WERI-Rb-1 (cell line): ENCODE measurements at regions not wholly inside any gene's neighbourhood (a gene's known extent, or its start where the extent isn't known, plus 50 kb on each side); places are given as distances from the start of the nearest gene placed in this dataset.

ENCODE experiments used
- DNase-seq: peaks from one replicate; pipeline ENCODE4 v3.0.0-alpha.2; 2020
- H3K27ac ChIP-seq: fragments of 250-450 bp; sonication (Bioruptor Pico); 2 replicates; pipeline ENCODE4 v1.5.1; 2020; ENCODE audit warnings: mild to moderate bottlenecking, moderate library complexity
- H3K27me3 ChIP-seq: fragments of 250-450 bp; sonication (Bioruptor Pico); 2 replicates; pipeline ENCODE4 v1.5.1; 2021; ENCODE audit warnings: mild to moderate bottlenecking, low read depth, moderate library complexity; ENCODE audit not compliant: insufficient read depth, severe bottlenecking
- H3K36me3 ChIP-seq: fragments of 250-450 bp; sonication (Bioruptor Pico); 2 replicates; pipeline ENCODE4 v1.5.1; 2020; ENCODE audit warnings: mild to moderate bottlenecking, moderate library complexity
- H3K4me3 ChIP-seq: 2 replicates; pipeline ENCODE4 v1.5.1; 2011; ENCODE audit warnings: low read depth, mild to moderate bottlenecking, control low read depth, low read length
- H3K9me3 ChIP-seq: fragments of 250-450 bp; sonication (Bioruptor Pico); 2 replicates; pipeline ENCODE4 v1.5.1; 2021; ENCODE audit warnings: mild to moderate bottlenecking, moderate library complexity; ENCODE audit not compliant: severe bottlenecking
- TF ChIP-seq, protein P1 (sequence below): IDR thresholded peaks from 2 replicates; pipeline ENCODE4 v1.5.1; 2011; ENCODE audit warnings: low read depth, mild to moderate bottlenecking, control low read depth, inconsistent platforms, low read length

GRCh38 chr9:32716425-32716824 is 66.9 kb upstream of the TMEM215 start:
- no peak overlapping the region for H3K27ac ChIP-seq
- no peak overlapping the region for H3K4me3 ChIP-seq
- peaks cover 11% of the 10 kb centered on the region for H3K27me3 ChIP-seq
- no peaks in the 10 kb centered on the region for H3K9me3 ChIP-seq
- DNase-seq, result no peak
- TF ChIP-seq, protein P1, sequence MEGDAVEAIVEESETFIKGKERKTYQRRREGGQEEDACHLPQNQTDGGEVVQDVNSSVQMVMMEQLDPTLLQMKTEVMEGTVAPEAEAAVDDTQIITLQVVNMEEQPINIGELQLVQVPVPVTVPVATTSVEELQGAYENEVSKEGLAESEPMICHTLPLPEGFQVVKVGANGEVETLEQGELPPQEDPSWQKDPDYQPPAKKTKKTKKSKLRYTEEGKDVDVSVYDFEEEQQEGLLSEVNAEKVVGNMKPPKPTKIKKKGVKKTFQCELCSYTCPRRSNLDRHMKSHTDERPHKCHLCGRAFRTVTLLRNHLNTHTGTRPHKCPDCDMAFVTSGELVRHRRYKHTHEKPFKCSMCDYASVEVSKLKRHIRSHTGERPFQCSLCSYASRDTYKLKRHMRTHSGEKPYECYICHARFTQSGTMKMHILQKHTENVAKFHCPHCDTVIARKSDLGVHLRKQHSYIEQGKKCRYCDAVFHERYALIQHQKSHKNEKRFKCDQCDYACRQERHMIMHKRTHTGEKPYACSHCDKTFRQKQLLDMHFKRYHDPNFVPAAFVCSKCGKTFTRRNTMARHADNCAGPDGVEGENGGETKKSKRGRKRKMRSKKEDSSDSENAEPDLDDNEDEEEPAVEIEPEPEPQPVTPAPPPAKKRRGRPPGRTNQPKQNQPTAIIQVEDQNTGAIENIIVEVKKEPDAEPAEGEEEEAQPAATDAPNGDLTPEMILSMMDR, result no peak
- H3K36me3 ChIP-seq, result no peaks in the 10 kb centered on the region

GRCh38 chr9:32716955-32717543 is 66.3 kb upstream of the TMEM215 start:
- DNase-seq, result no peak
- no peaks in the 10 kb centered on the region for H3K9me3 ChIP-seq
- TF ChIP-seq, protein P1, result no peak
- H3K4me3 ChIP-seq, result no peak overlapping the region
- H3K27me3 ChIP-seq, result peaks cover 11% of the 10 kb centered on the region
- no peaks in the 10 kb centered on the region for H3K36me3 ChIP-seq
- H3K27ac ChIP-seq, result no peak overlapping the region

GRCh38 chr9:32722704-32723103 is 60.6 kb upstream of the TMEM215 start:
- Histone ChIP-seq H3K4me3 (no peak overlapping the region), H3K27me3 (peaks cover 18% of the 10 kb centered on the region), H3K27ac (no peak overlapping the region), H3K9me3 (no peaks in the 10 kb centered on the region), H3K36me3 (no peaks in the 10 kb centered on the region)
- TF ChIP-seq, protein P1, result no peak
- no peak for DNase-seq

GRCh38 chr9:32723789-32724325 is 59.5 kb upstream of the TMEM215 start:
- TF ChIP-seq, protein P1, result no peak
- H3K27ac ChIP-seq, result no peak overlapping the region
- H3K36me3 ChIP-seq, result no peaks in the 10 kb centered on the region
- DNase-seq, result no peak
- H3K9me3 ChIP-seq, result peaks cover 4% of the 10 kb centered on the region
- H3K27me3 ChIP-seq, result peaks cover 16% of the 10 kb centered on the region
- no peak overlapping the region for H3K4me3 ChIP-seq

- Histone ChIP-seq H3K36me3 (no peaks in the 10 kb centered on the region), H3K27me3 (peaks cover 16% of the 10 kb centered on the region), H3K9me3 (peaks cover 4% of the 10 kb centered on the region), H3K27ac (no peak overlapping the region), H3K4me3 (no peak overlapping the region)
- no peak for DNase-seq
- TF ChIP-seq, protein P1, result no peak
Measured at GRCh38 chr9:32725066-32725860, 58.1 kb upstream of the TMEM215 start.
